ENCODE measurements at regions not wholly inside any gene's neighbourhood (a gene's known extent, or its start where the extent isn't known, plus 50 kb on each side); places are given as distances from the start of the nearest gene placed in this dataset.
"Not testable (repeated sequence)": the region's sequence is repeated elsewhere in the genome, so short reads cannot be mapped to it uniquely, and the experiment has no call there.

DNA sequence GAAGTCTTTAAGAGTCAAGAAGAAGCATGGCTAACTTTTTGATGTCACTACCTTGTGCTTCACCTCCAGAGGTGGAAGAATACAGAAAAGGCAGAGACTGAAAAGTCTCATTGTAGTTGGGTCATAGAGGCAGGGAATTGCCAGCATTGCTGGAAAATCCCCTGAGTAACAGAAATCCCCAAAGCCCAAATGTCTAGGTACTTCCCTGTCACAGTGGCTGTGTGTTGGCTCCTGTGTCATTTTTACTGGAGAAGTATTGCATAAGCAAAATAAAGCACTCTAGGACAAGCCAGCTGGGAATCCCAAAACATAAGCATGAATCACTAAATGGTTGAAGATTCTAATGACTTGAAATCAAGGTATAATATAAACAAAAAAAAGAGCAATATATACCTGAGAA is 114.4 kb downstream of the KLRB1 start:
- TF ChIP-seq, protein P1, sequence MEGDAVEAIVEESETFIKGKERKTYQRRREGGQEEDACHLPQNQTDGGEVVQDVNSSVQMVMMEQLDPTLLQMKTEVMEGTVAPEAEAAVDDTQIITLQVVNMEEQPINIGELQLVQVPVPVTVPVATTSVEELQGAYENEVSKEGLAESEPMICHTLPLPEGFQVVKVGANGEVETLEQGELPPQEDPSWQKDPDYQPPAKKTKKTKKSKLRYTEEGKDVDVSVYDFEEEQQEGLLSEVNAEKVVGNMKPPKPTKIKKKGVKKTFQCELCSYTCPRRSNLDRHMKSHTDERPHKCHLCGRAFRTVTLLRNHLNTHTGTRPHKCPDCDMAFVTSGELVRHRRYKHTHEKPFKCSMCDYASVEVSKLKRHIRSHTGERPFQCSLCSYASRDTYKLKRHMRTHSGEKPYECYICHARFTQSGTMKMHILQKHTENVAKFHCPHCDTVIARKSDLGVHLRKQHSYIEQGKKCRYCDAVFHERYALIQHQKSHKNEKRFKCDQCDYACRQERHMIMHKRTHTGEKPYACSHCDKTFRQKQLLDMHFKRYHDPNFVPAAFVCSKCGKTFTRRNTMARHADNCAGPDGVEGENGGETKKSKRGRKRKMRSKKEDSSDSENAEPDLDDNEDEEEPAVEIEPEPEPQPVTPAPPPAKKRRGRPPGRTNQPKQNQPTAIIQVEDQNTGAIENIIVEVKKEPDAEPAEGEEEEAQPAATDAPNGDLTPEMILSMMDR (IDR thresholded peaks at IDR 0.05): not testable (repeated sequence)
- TF ChIP-seq POLR2AphosphoS5, POLR2A, EP300 (IDR thresholded peaks at IDR 0.05): not testable (repeated sequence)
